ENCODE measurements at regions not wholly inside any gene's neighbourhood (a gene's known extent, or its start where the extent isn't known, plus 50 kb on each side); places are given as distances from the start of the nearest gene placed in this dataset.

DNA sequence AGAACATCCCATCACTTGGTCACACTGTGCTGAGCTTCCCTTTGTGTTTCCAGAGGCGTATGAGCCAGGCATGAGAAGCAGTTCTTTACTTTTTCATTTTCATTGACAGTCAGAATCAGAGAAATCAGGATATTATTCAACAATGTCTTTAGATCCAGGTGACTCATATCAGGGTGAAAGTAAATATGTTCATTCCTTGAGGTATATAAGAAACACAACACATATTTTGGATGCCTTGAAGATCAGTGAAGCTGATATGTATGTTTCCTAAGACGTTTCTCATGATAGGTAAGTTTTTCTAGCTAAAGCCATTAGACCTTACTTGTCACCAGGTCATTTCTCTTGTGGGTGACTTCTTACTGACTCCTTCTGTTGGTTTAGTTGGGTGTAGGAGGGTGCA, 505.6 kb downstream of the CDH26 start:
- TF ChIP-seq, protein P1, sequence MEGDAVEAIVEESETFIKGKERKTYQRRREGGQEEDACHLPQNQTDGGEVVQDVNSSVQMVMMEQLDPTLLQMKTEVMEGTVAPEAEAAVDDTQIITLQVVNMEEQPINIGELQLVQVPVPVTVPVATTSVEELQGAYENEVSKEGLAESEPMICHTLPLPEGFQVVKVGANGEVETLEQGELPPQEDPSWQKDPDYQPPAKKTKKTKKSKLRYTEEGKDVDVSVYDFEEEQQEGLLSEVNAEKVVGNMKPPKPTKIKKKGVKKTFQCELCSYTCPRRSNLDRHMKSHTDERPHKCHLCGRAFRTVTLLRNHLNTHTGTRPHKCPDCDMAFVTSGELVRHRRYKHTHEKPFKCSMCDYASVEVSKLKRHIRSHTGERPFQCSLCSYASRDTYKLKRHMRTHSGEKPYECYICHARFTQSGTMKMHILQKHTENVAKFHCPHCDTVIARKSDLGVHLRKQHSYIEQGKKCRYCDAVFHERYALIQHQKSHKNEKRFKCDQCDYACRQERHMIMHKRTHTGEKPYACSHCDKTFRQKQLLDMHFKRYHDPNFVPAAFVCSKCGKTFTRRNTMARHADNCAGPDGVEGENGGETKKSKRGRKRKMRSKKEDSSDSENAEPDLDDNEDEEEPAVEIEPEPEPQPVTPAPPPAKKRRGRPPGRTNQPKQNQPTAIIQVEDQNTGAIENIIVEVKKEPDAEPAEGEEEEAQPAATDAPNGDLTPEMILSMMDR (IDR thresholded peaks at IDR 0.05), result no peak
- no peak for TF ChIP-seq POLR2A (IDR thresholded peaks at IDR 0.05)

Measured in uterus (tissue), 2 donors.